ENCODE measurements at regions not wholly inside any gene's neighbourhood (a gene's known extent, or its start where the extent isn't known, plus 50 kb on each side); places are given as distances from the start of the nearest gene placed in this dataset.

GRCh38 chr15:59847968-59848367, 156.1 kb upstream of the FOXB1 start:
- intact Hi-C loops (cut with micrococcal nuclease), result no loop called here
- ATAC-seq (no peak), DNase-seq (ENCODE audit: low read depth, low spot score) (no peak)
- H3K4me2 ChIP-seq (ENCODE audit: low read length), result no peak overlapping the region
- H3K9me2 ChIP-seq (ENCODE audit: insufficient read depth), result no peaks in the 10 kb centered on the region
- no peaks in the 10 kb centered on the region for H3K79me2 ChIP-seq (ENCODE audit: insufficient read depth, low read length)
- no TSS peak for BruUV-seq (replicated peaks)
- no peaks in the 10 kb centered on the region for H3K4me1 ChIP-seq (ENCODE audit: control insufficient read depth in 1 of 2, insufficient read depth in 2 of 2, low read length in 2 of 2)
- H3K4me3 ChIP-seq (replicated peaks in 1 of 2; ENCODE audit: low read depth in 1 of 2, low read length in 2 of 2), result no peak overlapping the region
- ChIA-PET CTCF (interaction anchor here (0.9 kb wide), 1 partner anchor 14 kb away, joined by 3 read pairs; no protein-coding TSS in a partner anchor), RAD21 (ENCODE audit: low non-redundant PET in 1 of 2, low total read pairs in 2 of 2, uncharacterized antibody in 2 of 2, unreplicated experiment in 2 of 2) (no interaction called here), POLR2A (no interaction called here)
- H3K27me3 ChIP-seq (ENCODE audit: insufficient read depth, low read length), result peaks cover 48% of the 10 kb centered on the region
- TF ChIP-seq ATF3 (IDR thresholded peaks at IDR 0.05) (no peak), ELF1 (IDR thresholded peaks at IDR 0.05; ENCODE audit: borderline replicate concordance, low read depth) (no peak), CBX3 (IDR thresholded peaks at IDR 0.05; ENCODE audit: low read depth) (no peak), FOSL1 (IDR thresholded peaks at IDR 0.05; ENCODE audit: low read depth) (no peak), ZBTB33 (IDR thresholded peaks at IDR 0.05; ENCODE audit: extremely low read depth, insufficient replicate concordance, low read length) (no peak), YY1 (IDR thresholded peaks at IDR 0.05; ENCODE audit: extremely low read depth, insufficient replicate concordance, low read depth, low read length) (no peak), POLR2AphosphoS5 (IDR thresholded peaks at IDR 0.05; ENCODE audit: low read depth, low read length) (no peak), SRF (IDR thresholded peaks at IDR 0.05; ENCODE audit: low read depth) (no peak), RAD21 (IDR thresholded peaks at IDR 0.05; ENCODE audit: low read depth) (no peak), CEBPB (IDR thresholded peaks at IDR 0.05; ENCODE audit: low read depth) (no peak), SP1 (IDR thresholded peaks at IDR 0.05; ENCODE audit: low read depth) (no peak), ZNF274 (IDR thresholded peaks at IDR 0.05; ENCODE audit: low read depth, low read length) (no peak), MAX (IDR thresholded peaks at IDR 0.05) (no peak), EGR1 (IDR thresholded peaks at IDR 0.05; ENCODE audit: low read depth) (no peak), ZFX (IDR thresholded peaks at IDR 0.05) (no peak), SIN3A (IDR thresholded peaks at IDR 0.05; ENCODE audit: low read depth) (no peak), TCF7L2 (IDR thresholded peaks at IDR 0.05; ENCODE audit: borderline replicate concordance, extremely low read depth, insufficient read depth, insufficient read length) (no peak), JUND (IDR thresholded peaks at IDR 0.05) (no peak)
- TF ChIP-seq, protein P1, sequence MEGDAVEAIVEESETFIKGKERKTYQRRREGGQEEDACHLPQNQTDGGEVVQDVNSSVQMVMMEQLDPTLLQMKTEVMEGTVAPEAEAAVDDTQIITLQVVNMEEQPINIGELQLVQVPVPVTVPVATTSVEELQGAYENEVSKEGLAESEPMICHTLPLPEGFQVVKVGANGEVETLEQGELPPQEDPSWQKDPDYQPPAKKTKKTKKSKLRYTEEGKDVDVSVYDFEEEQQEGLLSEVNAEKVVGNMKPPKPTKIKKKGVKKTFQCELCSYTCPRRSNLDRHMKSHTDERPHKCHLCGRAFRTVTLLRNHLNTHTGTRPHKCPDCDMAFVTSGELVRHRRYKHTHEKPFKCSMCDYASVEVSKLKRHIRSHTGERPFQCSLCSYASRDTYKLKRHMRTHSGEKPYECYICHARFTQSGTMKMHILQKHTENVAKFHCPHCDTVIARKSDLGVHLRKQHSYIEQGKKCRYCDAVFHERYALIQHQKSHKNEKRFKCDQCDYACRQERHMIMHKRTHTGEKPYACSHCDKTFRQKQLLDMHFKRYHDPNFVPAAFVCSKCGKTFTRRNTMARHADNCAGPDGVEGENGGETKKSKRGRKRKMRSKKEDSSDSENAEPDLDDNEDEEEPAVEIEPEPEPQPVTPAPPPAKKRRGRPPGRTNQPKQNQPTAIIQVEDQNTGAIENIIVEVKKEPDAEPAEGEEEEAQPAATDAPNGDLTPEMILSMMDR (IDR thresholded peaks at IDR 0.05 in 2 of 3, conservative IDR thresholded peaks at IDR 0.05 in 1 of 3; ENCODE audit: borderline replicate concordance in 1 of 3, insufficient read depth in 1 of 3, low read depth in 2 of 3, low read length in 2 of 3), result no peak
- TF ChIP-seq, protein P2, sequence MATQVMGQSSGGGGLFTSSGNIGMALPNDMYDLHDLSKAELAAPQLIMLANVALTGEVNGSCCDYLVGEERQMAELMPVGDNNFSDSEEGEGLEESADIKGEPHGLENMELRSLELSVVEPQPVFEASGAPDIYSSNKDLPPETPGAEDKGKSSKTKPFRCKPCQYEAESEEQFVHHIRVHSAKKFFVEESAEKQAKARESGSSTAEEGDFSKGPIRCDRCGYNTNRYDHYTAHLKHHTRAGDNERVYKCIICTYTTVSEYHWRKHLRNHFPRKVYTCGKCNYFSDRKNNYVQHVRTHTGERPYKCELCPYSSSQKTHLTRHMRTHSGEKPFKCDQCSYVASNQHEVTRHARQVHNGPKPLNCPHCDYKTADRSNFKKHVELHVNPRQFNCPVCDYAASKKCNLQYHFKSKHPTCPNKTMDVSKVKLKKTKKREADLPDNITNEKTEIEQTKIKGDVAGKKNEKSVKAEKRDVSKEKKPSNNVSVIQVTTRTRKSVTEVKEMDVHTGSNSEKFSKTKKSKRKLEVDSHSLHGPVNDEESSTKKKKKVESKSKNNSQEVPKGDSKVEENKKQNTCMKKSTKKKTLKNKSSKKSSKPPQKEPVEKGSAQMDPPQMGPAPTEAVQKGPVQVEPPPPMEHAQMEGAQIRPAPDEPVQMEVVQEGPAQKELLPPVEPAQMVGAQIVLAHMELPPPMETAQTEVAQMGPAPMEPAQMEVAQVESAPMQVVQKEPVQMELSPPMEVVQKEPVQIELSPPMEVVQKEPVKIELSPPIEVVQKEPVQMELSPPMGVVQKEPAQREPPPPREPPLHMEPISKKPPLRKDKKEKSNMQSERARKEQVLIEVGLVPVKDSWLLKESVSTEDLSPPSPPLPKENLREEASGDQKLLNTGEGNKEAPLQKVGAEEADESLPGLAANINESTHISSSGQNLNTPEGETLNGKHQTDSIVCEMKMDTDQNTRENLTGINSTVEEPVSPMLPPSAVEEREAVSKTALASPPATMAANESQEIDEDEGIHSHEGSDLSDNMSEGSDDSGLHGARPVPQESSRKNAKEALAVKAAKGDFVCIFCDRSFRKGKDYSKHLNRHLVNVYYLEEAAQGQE (IDR thresholded peaks at IDR 0.05; ENCODE audit: low read depth), result no peak
- no peaks in the 10 kb centered on the region for H3K36me3 ChIP-seq (ENCODE audit: control insufficient read depth in 1 of 2, insufficient read depth in 2 of 2, low read length in 2 of 2)
- no peak overlapping the region for H3K27ac ChIP-seq (ENCODE audit: low read depth, low read length)
- no peak overlapping the region for H2AFZ ChIP-seq (ENCODE audit: low read depth, low read length, poor library complexity, severe bottlenecking)
- H4K20me1 ChIP-seq (ENCODE audit: insufficient read depth), result no peaks in the 10 kb centered on the region
- H3K9ac ChIP-seq (ENCODE audit: low read length), result no peak overlapping the region
- H3K9me3 ChIP-seq (ENCODE audit: control insufficient read depth in 1 of 2, insufficient read depth in 1 of 2, low read depth in 1 of 2, low read length in 2 of 2), result no peaks in the 10 kb centered on the region

All from HCT116 (cell line).